ENCODE measurements at regions not wholly inside any gene's neighbourhood (a gene's known extent, or its start where the extent isn't known, plus 50 kb on each side); places are given as distances from the start of the nearest gene placed in this dataset.

GRCh38 chr13:86142080-86142479 lies 342.9 kb upstream of the SLITRK6 start:
- TF ChIP-seq CTCF (IDR thresholded peaks at IDR 0.05): no peak
- TF ChIP-seq POLR2AphosphoS5 (IDR thresholded peaks at IDR 0.05; ENCODE audit: low read depth, low read length): no peak
